Tibial nerve (tissue), 4 donors: ENCODE measurements at regions not wholly inside any gene's neighbourhood (a gene's known extent, or its start where the extent isn't known, plus 50 kb on each side); places are given as distances from the start of the nearest gene placed in this dataset.

Experiments
- DNase-seq, 2 donors: peaks; one replicate each; pipeline ENCODE4 v3.0.0-alpha.2; 2019; ENCODE audit warnings: low spot score in 2 of 2
- H3K27ac ChIP-seq, 4 donors: fragments of 200-600 bp; sonication (generic) in 3 of 4; one replicate each; pipeline ENCODE4 v1.5.1; 2017 to 2019; ENCODE audit warnings: mild to moderate bottlenecking in 1 of 4
- H3K27me3 ChIP-seq, 2 donors: fragments of 200-600 bp; sonication (generic) in 1 of 2; one replicate each; pipeline versions ENCODE4 v1.5.1 to v1.6.0; 2017 to 2019
- H3K36me3 ChIP-seq, 3 donors: fragments of 200-600 bp; sonication (generic); one replicate each; pipeline ENCODE4 v1.5.1; 2018 to 2019
- H3K4me1 ChIP-seq, 4 donors: fragments of 200-600 bp; sonication (generic) in 3 of 4; one replicate each; pipeline ENCODE4 v1.5.1; 2017 to 2019
- H3K4me3 ChIP-seq, 4 donors: fragments of 200-600 bp; sonication (generic) in 3 of 4; one replicate each; pipeline ENCODE4 v1.5.1; 2017 to 2019; ENCODE audit warnings: mild to moderate bottlenecking in 1 of 4, moderate library complexity in 1 of 4
- H3K9me3 ChIP-seq, 4 donors: fragments of 200-600 bp; sonication (generic) in 3 of 4; one replicate each; pipeline ENCODE4 v1.5.1; 2017 to 2019
- CTCF ChIP-seq, 5 experiments: fragments of 200-600 bp in 3 of 5; fragments of 450-650 bp in 2 of 5; sonication (generic) in 3 of 5; IDR thresholded peaks; one replicate each; pipeline ENCODE4 v1.5.1; 2016 to 2019; ENCODE audit warnings: antibody characterized with exemption in 5 of 5, mild to moderate bottlenecking in 3 of 5, moderate library complexity in 2 of 5
- EP300 ChIP-seq, 2 donors: sonication (generic); formaldehyde crosslinking; IDR thresholded peaks; one replicate each; pipeline ENCODE4 v1.6.1; 2017; ENCODE audit warnings: antibody characterized with exemption in 2 of 2, mild to moderate bottlenecking in 1 of 2
- POLR2A ChIP-seq, 2 donors: fragments of 450-650 bp; IDR thresholded peaks; one replicate each; pipeline ENCODE4 v1.6.1; 2017; ENCODE audit warnings: antibody characterized with exemption in 2 of 2, mild to moderate bottlenecking in 2 of 2, moderate library complexity in 2 of 2
- WGBS, 2 donors: methylation state at CpG; one replicate each; pipeline ENCODE4 v1.1.5; 2018; 5-methylcytosine and 5-hydroxymethylcytosine counted together

GRCh38 chr9:3161912-3162311 lies 318.0 kb upstream of the PUM3 start:
- no peak for DNase-seq
- no peaks in the 10 kb centered on the region for H3K36me3 ChIP-seq
- H3K27ac ChIP-seq = no peak overlapping the region
- no peaks in the 10 kb centered on the region for H3K27me3 ChIP-seq
- TF ChIP-seq EP300 (IDR thresholded peaks at IDR 0.05) (no peak), CTCF (IDR thresholded peaks at IDR 0.05) (no peak), POLR2A (IDR thresholded peaks at IDR 0.05) (no peak)
- no peaks in the 10 kb centered on the region for H3K4me1 ChIP-seq
- 85 to 90% methylated on average over 1 of the region's 1 CpG for WGBS, 2 donors
- peaks cover 0 to 4% (median 0%) of the 10 kb centered on the region in 4 donors for H3K9me3 ChIP-seq
- H3K4me3 ChIP-seq = no peak overlapping the region

- no peaks in the 10 kb centered on the region for H3K27me3 ChIP-seq
- H3K4me1 ChIP-seq = no peaks in the 10 kb centered on the region
- H3K4me3 ChIP-seq = no peak overlapping the region
- no peak for DNase-seq
- H3K9me3 ChIP-seq = peaks cover 0 to 4% (median 0%) of the 10 kb centered on the region in 4 donors
- H3K27ac ChIP-seq = no peak overlapping the region
- TF ChIP-seq CTCF (IDR thresholded peaks at IDR 0.05) = no peak
- TF ChIP-seq EP300 (IDR thresholded peaks at IDR 0.05) = no peak
- TF ChIP-seq POLR2A (IDR thresholded peaks at IDR 0.05) = no peak
- 91 to 92% methylated on average over 9 of the region's 9 CpGs for WGBS, 2 donors
- H3K36me3 ChIP-seq = no peaks in the 10 kb centered on the region
Observed at GRCh38 chr9:3157011-3157410, 313.1 kb upstream of the PUM3 start.

- Histone ChIP-seq H3K9me3 (no peaks in the 10 kb centered on the region), H3K36me3 (no peaks in the 10 kb centered on the region), H3K27me3 (no peaks in the 10 kb centered on the region), H3K4me3 (no peak overlapping the region), H3K4me1 (no peaks in the 10 kb centered on the region), H3K27ac (no peak overlapping the region)
- 61 to 68% methylated on average over 7 of the region's 7 CpGs for WGBS, 2 donors
- DNase-seq = no peak
- TF ChIP-seq EP300 (IDR thresholded peaks at IDR 0.05) (no peak), POLR2A (IDR thresholded peaks at IDR 0.05) (no peak), CTCF (IDR thresholded peaks at IDR 0.05) (no peak)
Observed at GRCh38 chr9:3151672-3152576, 308.0 kb upstream of the PUM3 start.

- 31 to 52% methylated on average over 3 of the region's 3 CpGs for WGBS, 2 donors
- no peak overlapping the region for H3K27ac ChIP-seq
- H3K9me3 ChIP-seq = no peaks in the 10 kb centered on the region
- H3K36me3 ChIP-seq = no peaks in the 10 kb centered on the region
- H3K4me3 ChIP-seq = no peak overlapping the region
- no peak for DNase-seq
- H3K4me1 ChIP-seq = no peaks in the 10 kb centered on the region
- TF ChIP-seq POLR2A (IDR thresholded peaks at IDR 0.05) (no peak), CTCF (IDR thresholded peaks at IDR 0.05) (no peak), EP300 (IDR thresholded peaks at IDR 0.05) (no peak)
- no peaks in the 10 kb centered on the region for H3K27me3 ChIP-seq
Observed at GRCh38 chr9:3150074-3150473, 306.2 kb upstream of the PUM3 start.
